Common myeloid progenitor, CD34-positive (primary cell): ENCODE measurements at regions not wholly inside any gene's neighbourhood (a gene's known extent, or its start where the extent isn't known, plus 50 kb on each side); places are given as distances from the start of the nearest gene placed in this dataset.

Experiments used
- CTCF ChIA-PET: fragments of 350-600 bp; sonication (Branson Sonifier 250); formaldehyde crosslinking; loops from one replicate; lab custom pipeline; 2021; ENCODE audit warnings: antibody characterized with exemption; lab: Charles Lee
- POLR2A ChIA-PET: fragments of 350-600 bp; sonication (Branson Sonifier 250); formaldehyde crosslinking; loops from one replicate; lab custom pipeline; 2021; ENCODE audit warnings: antibody characterized with exemption; lab: Charles Lee
- DNase-seq, 3 donors: peaks; one replicate each; pipeline versions ENCODE4 v3.0.0 to v3.0.0-alpha.2; 2013
- H3K27ac ChIP-seq, 2 experiments: 1 replicate in 1 of 2; 2 replicates in 1 of 2; pipeline ENCODE4 v1.7.0; 2013; ENCODE audit warnings: inconsistent platforms in 2 of 2, low read length in 2 of 2, mild to moderate bottlenecking in 2 of 2, low read depth in 1 of 2, moderate library complexity in 1 of 2; ENCODE audit not compliant: severe bottlenecking in 2 of 2, insufficient read depth in 1 of 2, poor library complexity in 1 of 2
- H3K27me3 ChIP-seq, 5 experiments: replicated peaks in 2 of 5; 1 replicate in 3 of 5; 2 replicates in 2 of 5; pipeline versions ENCODE4 v1.6.1 to v1.7.0; 2013; ENCODE audit warnings: low read length in 4 of 5, mild to moderate bottlenecking in 2 of 5, moderate library complexity in 2 of 5, inconsistent platforms in 1 of 5; ENCODE audit not compliant: insufficient read depth in 5 of 5, control insufficient read depth in 4 of 5
- H3K36me3 ChIP-seq, 4 experiments: 1 replicate in 2 of 4; 2 replicates in 2 of 4; pipeline versions ENCODE4 v1.6.1 to v1.7.0; 2013; ENCODE audit warnings: low read length in 3 of 4, control low read depth in 1 of 4, mild to moderate bottlenecking in 1 of 4; ENCODE audit not compliant: control insufficient read depth in 4 of 4, insufficient read depth in 4 of 4
- H3K4me1 ChIP-seq, 4 experiments: 1 replicate in 3 of 4; 2 replicates in 1 of 4; pipeline versions ENCODE4 v1.6.1 to v1.7.1; 2013; ENCODE audit warnings: low read length in 3 of 4, mild to moderate bottlenecking in 3 of 4, control low read depth in 1 of 4, inconsistent platforms in 1 of 4, moderate library complexity in 1 of 4; ENCODE audit not compliant: control insufficient read depth in 4 of 4, insufficient read depth in 4 of 4; ENCODE audit errors: control extremely low read depth in 1 of 4
- H3K4me3 ChIP-seq, 7 experiments: 1 replicate in 4 of 7; 2 replicates in 3 of 7; pipeline versions ENCODE4 v1.5.1 to v1.7.0; 2013; ENCODE audit warnings: mild to moderate bottlenecking in 7 of 7, low read length in 6 of 7, moderate library complexity in 6 of 7, inconsistent platforms in 2 of 7, low read depth in 2 of 7, control low read depth in 1 of 7; ENCODE audit not compliant: insufficient read depth in 4 of 7, control insufficient read depth in 1 of 7; ENCODE audit errors: extremely low read depth in 1 of 7
- H3K9me3 ChIP-seq, 5 experiments: 1 replicate in 4 of 5; 2 replicates in 1 of 5; pipeline versions ENCODE4 v1.6.1 to v1.7.1; 2013; ENCODE audit warnings: low read length in 4 of 5, mild to moderate bottlenecking in 2 of 5, inconsistent platforms in 1 of 5, low read depth in 1 of 5, moderate library complexity in 1 of 5; ENCODE audit not compliant: control insufficient read depth in 4 of 5, insufficient read depth in 2 of 5; ENCODE audit errors: control extremely low read depth in 1 of 5
- WGBS: methylation state at CpG from one replicate; pipeline ENCODE4 v1.1.5; 2013; ENCODE audit not compliant: insufficient coverage; 5-methylcytosine and 5-hydroxymethylcytosine counted together

GRCh38 chr3:23115171-23115877 is 87.8 kb upstream of the UBE2E2 start:
- ChIA-PET CTCF (interaction anchor here (2.1 kb wide), 1 partner anchor 23 kb away, joined by 4 read pairs; no protein-coding TSS in a partner anchor), POLR2A (no interaction called here)
- Histone ChIP-seq H3K27me3 (no peaks in the 10 kb centered on the region), H3K4me3 (no peak overlapping the region), H3K27ac (no peak overlapping the region), H3K9me3 (no peaks in the 10 kb centered on the region), H3K36me3 (no peaks in the 10 kb centered on the region), H3K4me1 (peaks cover 10 to 27% (median 18%) of the 10 kb centered on the region in 4 experiments)
- WGBS, result 90% methylated on average over 2 of the region's 3 CpGs
- DNase-seq, result peak; percentile 30 to 65 (median 63)

- CTCF ChIA-PET, result no interaction called here
- Histone ChIP-seq H3K4me1 (peaks cover 10 to 27% (median 18%) of the 10 kb centered on the region in 4 experiments), H3K9me3 (no peaks in the 10 kb centered on the region), H3K27ac (no peak overlapping the region), H3K36me3 (no peaks in the 10 kb centered on the region), H3K27me3 (no peaks in the 10 kb centered on the region), H3K4me3 (no peak overlapping the region)
- 92% methylated on average over 2 of the region's 3 CpGs for WGBS
- no peak for DNase-seq
- POLR2A ChIA-PET, result no interaction called here
Observed at GRCh38 chr3:23116081-23116837, 86.9 kb upstream of the UBE2E2 start.

GRCh38 chr3:23117856-23118255 is 85.3 kb upstream of the UBE2E2 start:
- POLR2A ChIA-PET, result no interaction called here
- WGBS, result 17% methylated on average over 1 of the region's 1 CpG
- no peaks in the 10 kb centered on the region for H3K36me3 ChIP-seq
- no peak overlapping the region for H3K27ac ChIP-seq
- H3K4me3 ChIP-seq, result no peak overlapping the region
- no peaks in the 10 kb centered on the region for H3K9me3 ChIP-seq
- H3K4me1 ChIP-seq, result peaks cover 10 to 23% (median 18%) of the 10 kb centered on the region in 4 experiments
- H3K27me3 ChIP-seq, result no peaks in the 10 kb centered on the region
- CTCF ChIA-PET, result no interaction called here
- no peak for DNase-seq

- DNase-seq, result no peak
- Histone ChIP-seq H3K4me1 (no peaks in the 10 kb centered on the region), H3K9me3 (no peaks in the 10 kb centered on the region), H3K27me3 (peaks cover 0 to 1% (median 0%) of the 10 kb centered on the region in 5 experiments), H3K36me3 (no peaks in the 10 kb centered on the region), H3K4me3 (no peak overlapping the region), H3K27ac (no peak overlapping the region)
- POLR2A ChIA-PET, result no interaction called here
- 61% methylated on average over 2 of the region's 3 CpGs for WGBS
- CTCF ChIA-PET, result interaction anchor here (0.5 kb wide), 1 partner anchor 69 kb away, joined by 3 read pairs; no protein-coding TSS in a partner anchor
Observed at GRCh38 chr3:23127196-23127595, 75.9 kb upstream of the UBE2E2 start.

- CTCF ChIA-PET, result no interaction called here
- no peaks in the 10 kb centered on the region for H3K4me1 ChIP-seq
- DNase-seq, result no peak
- 100% methylated on average over 1 of the region's 2 CpGs for WGBS
- H3K27ac ChIP-seq, result no peak overlapping the region
- H3K4me3 ChIP-seq, result no peak overlapping the region
- H3K36me3 ChIP-seq, result no peaks in the 10 kb centered on the region
- H3K27me3 ChIP-seq, result peaks cover 0 to 1% (median 0%) of the 10 kb centered on the region in 5 experiments
- POLR2A ChIA-PET, result no interaction called here
- no peaks in the 10 kb centered on the region for H3K9me3 ChIP-seq
Observed at GRCh38 chr3:23128655-23129054, 74.5 kb upstream of the UBE2E2 start.

- no peaks in the 10 kb centered on the region for H3K36me3 ChIP-seq
- no peaks in the 10 kb centered on the region for H3K4me1 ChIP-seq
- DNase-seq, result no peak
- 79% methylated on average over 4 of the region's 4 CpGs for WGBS
- H3K4me3 ChIP-seq, result no peak overlapping the region
- CTCF ChIA-PET, result no interaction called here
- no peak overlapping the region for H3K27ac ChIP-seq
- POLR2A ChIA-PET, result no interaction called here
- no peaks in the 10 kb centered on the region for H3K9me3 ChIP-seq
- peaks cover 0 to 1% (median 0%) of the 10 kb centered on the region in 5 experiments for H3K27me3 ChIP-seq
Observed at GRCh38 chr3:23129117-23129516, 74.0 kb upstream of the UBE2E2 start.

GRCh38 chr3:23129817-23130216 is 73.3 kb upstream of the UBE2E2 start:
- H3K4me3 ChIP-seq, result no peak overlapping the region
- CTCF ChIA-PET, result no interaction called here
- 80% methylated on average over 1 of the region's 3 CpGs for WGBS

More at GRCh38 chr3:23129817-23130216, 73.3 kb upstream of the UBE2E2 start:
- H3K4me1 ChIP-seq, result no peaks in the 10 kb centered on the region
- H3K36me3 ChIP-seq, result no peaks in the 10 kb centered on the region
- H3K27ac ChIP-seq, result no peak overlapping the region
- H3K9me3 ChIP-seq, result no peaks in the 10 kb centered on the region
- DNase-seq, result peak in 1 of 3 donors; percentile 1
- POLR2A ChIA-PET, result no interaction called here
- H3K27me3 ChIP-seq, result peaks cover 0 to 1% (median 0%) of the 10 kb centered on the region in 5 experiments
